GM21390 (cell line): ENCODE measurements at regions not wholly inside any gene's neighbourhood (a gene's known extent, or its start where the extent isn't known, plus 50 kb on each side); places are given as distances from the start of the nearest gene placed in this dataset.

Experiments
- ATAC-seq: cut with Tn5 transposase; IDR thresholded peaks from one replicate; pipeline ENCODE4 v1.9.1; 2021; ENCODE audit not compliant: unreplicated experiment

DNA sequence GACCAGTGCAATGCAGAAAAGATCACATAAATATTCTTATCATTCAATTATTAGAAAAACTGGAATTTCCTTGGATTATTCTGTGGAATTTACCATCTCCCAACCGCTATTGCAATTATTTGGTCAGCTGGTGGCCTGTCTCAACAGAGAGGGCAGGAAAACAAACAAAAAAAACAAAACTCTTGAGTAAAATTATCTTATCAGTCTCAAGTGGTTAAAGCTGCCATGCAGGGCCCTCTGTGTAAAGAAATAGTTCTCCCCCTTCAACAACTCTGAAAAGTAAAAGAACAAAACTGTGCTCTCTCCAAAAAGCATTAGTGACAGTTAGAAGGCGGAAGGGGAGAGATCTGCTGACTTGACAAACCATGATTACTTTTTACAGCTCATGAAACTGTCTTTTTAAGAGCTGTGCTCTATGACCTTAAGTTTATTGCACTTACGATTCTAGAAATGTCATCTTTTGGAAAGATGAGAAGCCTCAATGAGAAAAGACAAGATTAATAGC, 152.3 kb downstream of the DLEU7 start:
- no peak for ATAC-seq

DNA sequence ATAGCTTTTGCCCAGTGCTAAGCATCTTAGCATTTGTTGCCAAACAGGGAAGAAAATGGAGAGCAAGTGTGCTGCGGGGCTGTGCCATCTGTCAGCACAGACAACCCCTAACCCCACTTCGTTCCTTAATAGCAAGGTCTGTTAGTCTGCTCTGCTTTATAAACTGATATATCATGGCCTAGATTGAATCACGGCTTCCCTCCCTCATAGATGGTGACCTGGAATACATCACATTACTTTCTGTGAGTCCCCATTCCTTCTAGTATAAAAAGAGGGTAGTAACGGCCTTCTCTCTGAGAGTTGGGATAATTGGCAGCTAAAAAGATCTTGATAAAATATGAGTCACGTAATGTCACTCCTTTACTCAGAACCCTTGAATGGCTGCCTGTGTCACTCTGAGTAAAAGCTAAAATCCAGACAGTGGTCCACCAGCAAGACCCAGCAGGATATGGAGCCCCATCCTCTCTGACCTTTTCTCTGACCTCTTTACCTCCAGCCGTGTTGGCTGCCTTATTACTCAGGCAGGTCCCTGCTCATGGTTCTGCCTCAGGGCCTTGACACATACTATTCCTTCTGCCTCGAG, 151.7 kb downstream of the DLEU7 start:
- ATAC-seq = no peak

- ATAC-seq = no peak
Observed at GRCh38 chr13:50692396-50692915, 151.0 kb downstream of the DLEU7 start.

- no peak for ATAC-seq
Observed at GRCh38 chr13:50693727-50694126, 149.8 kb downstream of the DLEU7 start.

GRCh38 chr13:50697746-50698539, 145.5 kb downstream of the DLEU7 start:
- ATAC-seq = no peak

DNA sequence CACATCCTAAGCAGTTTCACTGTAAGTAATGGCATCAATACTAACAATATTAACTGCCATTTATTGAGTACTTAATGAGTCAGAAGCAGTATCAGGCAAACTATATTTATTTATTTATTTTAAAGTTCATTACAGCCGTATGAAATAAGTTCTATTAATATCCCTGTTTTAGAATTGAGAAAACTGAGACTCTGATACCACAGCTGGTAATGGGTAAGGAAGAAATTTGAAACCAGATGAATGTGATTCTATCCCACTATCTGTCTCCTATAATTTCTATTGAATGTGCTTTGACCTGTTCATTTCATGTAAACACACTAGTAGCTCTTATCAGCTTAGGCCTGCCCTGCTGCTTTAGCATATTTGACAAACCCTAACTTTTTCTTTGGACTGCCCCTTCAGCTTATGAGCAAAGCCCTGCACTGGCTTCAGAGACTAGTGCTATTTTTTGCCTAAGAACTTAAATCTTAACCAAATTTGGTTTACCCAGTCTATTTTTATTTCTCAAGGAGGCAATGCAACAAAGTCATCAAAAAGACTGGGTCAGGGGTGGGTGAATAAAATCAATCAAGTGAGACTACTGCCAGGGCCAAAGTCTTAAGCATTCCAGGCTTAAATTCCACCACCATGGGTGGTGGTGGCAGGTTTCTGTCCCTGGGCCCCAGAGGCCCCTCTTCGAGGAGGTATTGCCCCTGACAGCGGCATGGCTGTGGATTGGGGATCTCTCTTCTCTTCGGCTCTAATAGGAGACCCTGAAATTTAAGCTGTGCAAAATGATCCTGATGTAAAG, 143.4 kb downstream of the DLEU7 start:
- ATAC-seq = no peak

DNA sequence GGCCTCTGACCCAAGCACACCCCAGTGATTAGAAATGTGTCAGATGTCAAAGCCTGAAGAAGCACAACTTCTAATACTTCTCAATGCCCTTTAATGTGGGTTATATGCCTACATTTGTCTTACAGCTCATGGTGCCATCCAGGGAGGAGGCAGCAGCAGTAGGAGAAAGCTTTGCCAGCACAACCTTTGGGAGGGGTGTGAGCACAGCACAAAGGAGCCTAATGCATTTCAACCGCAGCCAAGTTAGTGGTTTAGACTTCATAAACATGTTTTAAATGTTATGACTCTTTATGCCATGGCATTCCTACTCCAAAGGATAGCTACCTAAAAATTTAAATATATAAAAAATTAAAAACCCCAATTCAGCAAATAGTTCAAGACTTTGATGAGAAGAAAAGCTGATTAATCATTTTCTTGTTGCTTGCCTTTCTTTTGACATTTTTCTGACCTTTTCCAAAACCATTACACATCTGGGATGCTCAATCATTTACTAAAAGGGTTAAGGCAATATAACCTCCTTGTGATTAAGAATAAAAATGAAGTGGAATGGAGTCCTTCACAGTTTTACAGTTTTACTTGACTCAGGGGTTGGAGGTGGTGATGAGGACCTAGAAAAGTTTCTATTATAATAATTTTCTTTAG, 142.7 kb downstream of the DLEU7 start:
- no peak for ATAC-seq

GRCh38 chr13:50701469-50701868, 142.0 kb downstream of the DLEU7 start:
- no peak for ATAC-seq

- no peak for ATAC-seq
Observed at GRCh38 chr13:50706505-50706904, 137.0 kb downstream of the DLEU7 start.

DNA sequence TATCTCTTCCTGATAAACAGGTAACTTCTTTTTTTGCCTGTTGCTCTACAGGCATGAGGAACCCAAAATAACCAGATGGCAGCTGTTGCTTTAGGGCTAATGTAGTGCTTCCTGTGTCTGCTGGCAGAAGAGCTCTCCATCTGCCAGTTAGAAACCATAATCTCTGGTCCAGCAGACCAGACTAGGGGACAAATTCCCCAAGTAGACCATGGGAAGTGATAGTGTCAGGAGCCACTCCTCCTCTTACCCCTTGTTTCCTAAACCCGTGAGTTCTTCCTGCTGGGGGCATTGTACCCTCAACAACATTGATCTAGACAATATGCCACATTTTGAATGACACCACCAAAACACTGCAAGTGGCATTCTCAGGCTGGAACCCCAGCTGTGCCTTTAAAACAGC, 135.9 kb downstream of the DLEU7 start:
- ATAC-seq = no peak

- ATAC-seq = no peak
Observed at GRCh38 chr13:50708461-50708860, 135.0 kb downstream of the DLEU7 start.

- no peak for ATAC-seq
Observed at GRCh38 chr13:50709058-50709457, 134.4 kb downstream of the DLEU7 start.

- ATAC-seq = no peak
Observed at GRCh38 chr13:50711131-50711815, 132.2 kb downstream of the DLEU7 start.

- ATAC-seq = no peak
Observed at GRCh38 chr13:50711996-50712395, 131.5 kb downstream of the DLEU7 start.

- ATAC-seq = no peak
Observed at GRCh38 chr13:50712456-50712855, 131.0 kb downstream of the DLEU7 start.

DNA sequence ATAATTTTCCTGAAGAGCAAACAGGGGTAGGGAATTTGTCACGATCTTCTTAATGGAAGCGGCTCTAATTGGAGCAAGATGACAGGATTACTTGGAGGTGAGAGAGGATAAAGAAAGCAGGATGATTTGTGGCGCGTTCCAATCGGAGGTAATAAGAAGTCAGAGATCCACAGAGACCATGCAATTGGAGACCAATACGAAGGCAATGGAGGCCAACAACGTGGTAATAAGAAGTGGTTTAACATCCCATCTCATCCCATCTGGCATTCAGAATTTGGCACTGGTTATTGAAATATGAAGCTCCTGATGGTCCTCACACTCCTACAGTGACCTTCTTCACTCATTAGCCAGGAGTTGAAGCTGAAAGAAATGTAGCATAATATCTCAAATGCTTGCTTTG, 130.6 kb downstream of the DLEU7 start:
- no peak for ATAC-seq

- peak; percentile 71 for ATAC-seq
Observed at GRCh38 chr13:50713523-50714248, 129.8 kb downstream of the DLEU7 start.

- ATAC-seq = no peak
Observed at GRCh38 chr13:50714891-50715290, 128.6 kb downstream of the DLEU7 start.

- no peak for ATAC-seq
Observed at GRCh38 chr13:50715402-50716146, 127.9 kb downstream of the DLEU7 start.
